Ishikawa (cell line): ENCODE measurements at regions not wholly inside any gene's neighbourhood (a gene's known extent, or its start where the extent isn't known, plus 50 kb on each side); places are given as distances from the start of the nearest gene placed in this dataset.

Experiments
- EGR1 ChIP-seq: IDR thresholded peaks from 2 replicates; pipeline ENCODE4 v1.6.1; 2012
- FOXM1 ChIP-seq: IDR thresholded peaks from 2 replicates; pipeline ENCODE4 v1.6.1; 2012; ENCODE audit warnings: low read depth, borderline replicate concordance
- RAD21 ChIP-seq: IDR thresholded peaks from 2 replicates; pipeline ENCODE4 v1.6.1; 2012; ENCODE audit warnings: low read depth
- YY1 ChIP-seq: IDR thresholded peaks from 2 replicates; pipeline ENCODE4 v1.6.1; 2012; ENCODE audit warnings: low read depth
- TF ChIP-seq, protein P1 (sequence below): IDR thresholded peaks from 2 replicates; pipeline ENCODE4 v1.6.1; 2012; ENCODE audit warnings: low read depth, mild to moderate bottlenecking
- TF ChIP-seq, protein P2 (sequence below): IDR thresholded peaks from 2 replicates; pipeline ENCODE4 v1.6.1; 2012

DNA sequence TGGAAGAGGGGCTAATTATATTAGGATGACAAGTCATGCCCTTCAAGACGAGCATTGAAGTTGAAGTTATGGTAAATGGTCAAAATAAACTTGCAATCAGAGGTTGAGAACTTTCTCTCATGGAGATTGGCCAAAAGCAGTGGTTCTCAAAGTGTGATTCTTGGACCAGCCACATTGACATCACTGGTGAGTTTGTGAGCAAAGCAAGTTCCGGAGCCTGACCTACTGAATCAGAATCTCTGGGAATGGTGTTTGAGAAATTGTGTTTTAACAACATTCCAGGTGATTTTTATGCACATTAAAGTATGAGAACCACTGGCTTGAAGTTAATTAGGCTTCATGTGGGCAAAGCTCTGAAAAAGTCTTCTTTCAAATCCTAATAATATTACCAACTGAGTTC lies 403.5 kb downstream of the ZSWIM6 start:
- no peak for TF ChIP-seq EGR1
- TF ChIP-seq, protein P1, sequence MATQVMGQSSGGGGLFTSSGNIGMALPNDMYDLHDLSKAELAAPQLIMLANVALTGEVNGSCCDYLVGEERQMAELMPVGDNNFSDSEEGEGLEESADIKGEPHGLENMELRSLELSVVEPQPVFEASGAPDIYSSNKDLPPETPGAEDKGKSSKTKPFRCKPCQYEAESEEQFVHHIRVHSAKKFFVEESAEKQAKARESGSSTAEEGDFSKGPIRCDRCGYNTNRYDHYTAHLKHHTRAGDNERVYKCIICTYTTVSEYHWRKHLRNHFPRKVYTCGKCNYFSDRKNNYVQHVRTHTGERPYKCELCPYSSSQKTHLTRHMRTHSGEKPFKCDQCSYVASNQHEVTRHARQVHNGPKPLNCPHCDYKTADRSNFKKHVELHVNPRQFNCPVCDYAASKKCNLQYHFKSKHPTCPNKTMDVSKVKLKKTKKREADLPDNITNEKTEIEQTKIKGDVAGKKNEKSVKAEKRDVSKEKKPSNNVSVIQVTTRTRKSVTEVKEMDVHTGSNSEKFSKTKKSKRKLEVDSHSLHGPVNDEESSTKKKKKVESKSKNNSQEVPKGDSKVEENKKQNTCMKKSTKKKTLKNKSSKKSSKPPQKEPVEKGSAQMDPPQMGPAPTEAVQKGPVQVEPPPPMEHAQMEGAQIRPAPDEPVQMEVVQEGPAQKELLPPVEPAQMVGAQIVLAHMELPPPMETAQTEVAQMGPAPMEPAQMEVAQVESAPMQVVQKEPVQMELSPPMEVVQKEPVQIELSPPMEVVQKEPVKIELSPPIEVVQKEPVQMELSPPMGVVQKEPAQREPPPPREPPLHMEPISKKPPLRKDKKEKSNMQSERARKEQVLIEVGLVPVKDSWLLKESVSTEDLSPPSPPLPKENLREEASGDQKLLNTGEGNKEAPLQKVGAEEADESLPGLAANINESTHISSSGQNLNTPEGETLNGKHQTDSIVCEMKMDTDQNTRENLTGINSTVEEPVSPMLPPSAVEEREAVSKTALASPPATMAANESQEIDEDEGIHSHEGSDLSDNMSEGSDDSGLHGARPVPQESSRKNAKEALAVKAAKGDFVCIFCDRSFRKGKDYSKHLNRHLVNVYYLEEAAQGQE: no peak
- TF ChIP-seq, protein P2, sequence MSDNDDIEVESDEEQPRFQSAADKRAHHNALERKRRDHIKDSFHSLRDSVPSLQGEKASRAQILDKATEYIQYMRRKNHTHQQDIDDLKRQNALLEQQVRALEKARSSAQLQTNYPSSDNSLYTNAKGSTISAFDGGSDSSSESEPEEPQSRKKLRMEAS: no peak
- TF ChIP-seq RAD21: no peak
- no peak for TF ChIP-seq YY1
- no peak for TF ChIP-seq FOXM1
